H1 (cell line): ENCODE measurements at regions not wholly inside any gene's neighbourhood (a gene's known extent, or its start where the extent isn't known, plus 50 kb on each side); places are given as distances from the start of the nearest gene placed in this dataset.

Source experiments
- CBX5 ChIP-seq: fragments of 300-800, 300-1000 bp; sonication (generic); IDR thresholded peaks from 2 replicates; pipeline ENCODE4 v1.7.1; 2016; ENCODE audit warnings: antibody characterized with exemption, low read length, low read depth
- CHD2 ChIP-seq: IDR thresholded peaks from 2 replicates; pipeline ENCODE4 v1.6.1; 2012; ENCODE audit warnings: low read length, improper control_type of control experiment
- NANOG ChIP-seq: IDR thresholded peaks from 2 replicates; pipeline ENCODE4 v1.6.1; 2011; ENCODE audit warnings: low read length, low read depth, mild to moderate bottlenecking, inconsistent platforms; ENCODE audit not compliant: insufficient read depth, poor library complexity, severe bottlenecking
- RFX5 ChIP-seq: IDR thresholded peaks from 2 replicates; pipeline ENCODE4 v1.6.1; 2011; ENCODE audit warnings: low read depth, low read length, improper control_type of control experiment, borderline replicate concordance
- SP4 ChIP-seq: IDR thresholded peaks from 2 replicates; pipeline ENCODE4 v1.6.1; 2012; ENCODE audit warnings: low read length, inconsistent platforms
- TCF12 ChIP-seq: IDR thresholded peaks from 2 replicates; pipeline ENCODE4 v1.6.1; 2011; ENCODE audit warnings: low read depth, mild to moderate bottlenecking, low read length
- TF ChIP-seq, protein P1 (sequence below): fragments of 300-600 bp; sonication (generic); IDR thresholded peaks from 2 replicates; pipeline ENCODE4 v1.7.1; 2012; ENCODE audit warnings: low read length, moderate library complexity, mild to moderate bottlenecking, inconsistent platforms; ENCODE audit not compliant: insufficient replicate concordance
- TF ChIP-seq, protein P2 (sequence below), 3 experiments: IDR thresholded peaks; 1 replicate in 2 of 3; 2 replicates in 1 of 3; pipeline versions ENCODE4 v1.5.1 to v1.6.1; 2011; ENCODE audit warnings: low read length in 3 of 3, mild to moderate bottlenecking in 3 of 3, inconsistent platforms in 2 of 3, low read depth in 1 of 3, moderate library complexity in 1 of 3; ENCODE audit not compliant: insufficient read depth in 1 of 3; ENCODE audit errors: control extremely low read depth in 1 of 3
- TF ChIP-seq, protein P3 (sequence below): IDR thresholded peaks from 2 replicates; pipeline ENCODE4 v1.6.1; 2011; ENCODE audit warnings: low read length, improper control_type of control experiment

DNA sequence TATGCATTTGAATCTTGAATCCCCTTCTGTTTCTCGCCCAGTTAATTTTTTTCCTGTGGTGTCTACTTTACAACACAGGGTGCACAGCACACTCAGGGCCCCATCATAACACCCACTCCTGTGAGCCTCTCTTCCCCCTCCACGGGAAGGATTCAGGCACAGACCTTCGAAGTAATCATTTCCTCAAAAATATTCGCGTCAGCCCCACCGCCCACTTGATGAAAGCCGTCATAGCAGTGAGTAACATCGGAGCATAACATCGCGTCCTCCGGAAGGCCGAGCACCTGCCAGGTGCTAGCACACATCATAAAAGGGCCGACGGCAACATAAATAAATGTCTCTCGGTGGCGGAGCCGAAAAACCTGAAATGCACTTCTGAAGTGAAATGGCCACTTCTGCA, 201.7 kb upstream of the ADARB2 start (continued):
- TF ChIP-seq, protein P1, sequence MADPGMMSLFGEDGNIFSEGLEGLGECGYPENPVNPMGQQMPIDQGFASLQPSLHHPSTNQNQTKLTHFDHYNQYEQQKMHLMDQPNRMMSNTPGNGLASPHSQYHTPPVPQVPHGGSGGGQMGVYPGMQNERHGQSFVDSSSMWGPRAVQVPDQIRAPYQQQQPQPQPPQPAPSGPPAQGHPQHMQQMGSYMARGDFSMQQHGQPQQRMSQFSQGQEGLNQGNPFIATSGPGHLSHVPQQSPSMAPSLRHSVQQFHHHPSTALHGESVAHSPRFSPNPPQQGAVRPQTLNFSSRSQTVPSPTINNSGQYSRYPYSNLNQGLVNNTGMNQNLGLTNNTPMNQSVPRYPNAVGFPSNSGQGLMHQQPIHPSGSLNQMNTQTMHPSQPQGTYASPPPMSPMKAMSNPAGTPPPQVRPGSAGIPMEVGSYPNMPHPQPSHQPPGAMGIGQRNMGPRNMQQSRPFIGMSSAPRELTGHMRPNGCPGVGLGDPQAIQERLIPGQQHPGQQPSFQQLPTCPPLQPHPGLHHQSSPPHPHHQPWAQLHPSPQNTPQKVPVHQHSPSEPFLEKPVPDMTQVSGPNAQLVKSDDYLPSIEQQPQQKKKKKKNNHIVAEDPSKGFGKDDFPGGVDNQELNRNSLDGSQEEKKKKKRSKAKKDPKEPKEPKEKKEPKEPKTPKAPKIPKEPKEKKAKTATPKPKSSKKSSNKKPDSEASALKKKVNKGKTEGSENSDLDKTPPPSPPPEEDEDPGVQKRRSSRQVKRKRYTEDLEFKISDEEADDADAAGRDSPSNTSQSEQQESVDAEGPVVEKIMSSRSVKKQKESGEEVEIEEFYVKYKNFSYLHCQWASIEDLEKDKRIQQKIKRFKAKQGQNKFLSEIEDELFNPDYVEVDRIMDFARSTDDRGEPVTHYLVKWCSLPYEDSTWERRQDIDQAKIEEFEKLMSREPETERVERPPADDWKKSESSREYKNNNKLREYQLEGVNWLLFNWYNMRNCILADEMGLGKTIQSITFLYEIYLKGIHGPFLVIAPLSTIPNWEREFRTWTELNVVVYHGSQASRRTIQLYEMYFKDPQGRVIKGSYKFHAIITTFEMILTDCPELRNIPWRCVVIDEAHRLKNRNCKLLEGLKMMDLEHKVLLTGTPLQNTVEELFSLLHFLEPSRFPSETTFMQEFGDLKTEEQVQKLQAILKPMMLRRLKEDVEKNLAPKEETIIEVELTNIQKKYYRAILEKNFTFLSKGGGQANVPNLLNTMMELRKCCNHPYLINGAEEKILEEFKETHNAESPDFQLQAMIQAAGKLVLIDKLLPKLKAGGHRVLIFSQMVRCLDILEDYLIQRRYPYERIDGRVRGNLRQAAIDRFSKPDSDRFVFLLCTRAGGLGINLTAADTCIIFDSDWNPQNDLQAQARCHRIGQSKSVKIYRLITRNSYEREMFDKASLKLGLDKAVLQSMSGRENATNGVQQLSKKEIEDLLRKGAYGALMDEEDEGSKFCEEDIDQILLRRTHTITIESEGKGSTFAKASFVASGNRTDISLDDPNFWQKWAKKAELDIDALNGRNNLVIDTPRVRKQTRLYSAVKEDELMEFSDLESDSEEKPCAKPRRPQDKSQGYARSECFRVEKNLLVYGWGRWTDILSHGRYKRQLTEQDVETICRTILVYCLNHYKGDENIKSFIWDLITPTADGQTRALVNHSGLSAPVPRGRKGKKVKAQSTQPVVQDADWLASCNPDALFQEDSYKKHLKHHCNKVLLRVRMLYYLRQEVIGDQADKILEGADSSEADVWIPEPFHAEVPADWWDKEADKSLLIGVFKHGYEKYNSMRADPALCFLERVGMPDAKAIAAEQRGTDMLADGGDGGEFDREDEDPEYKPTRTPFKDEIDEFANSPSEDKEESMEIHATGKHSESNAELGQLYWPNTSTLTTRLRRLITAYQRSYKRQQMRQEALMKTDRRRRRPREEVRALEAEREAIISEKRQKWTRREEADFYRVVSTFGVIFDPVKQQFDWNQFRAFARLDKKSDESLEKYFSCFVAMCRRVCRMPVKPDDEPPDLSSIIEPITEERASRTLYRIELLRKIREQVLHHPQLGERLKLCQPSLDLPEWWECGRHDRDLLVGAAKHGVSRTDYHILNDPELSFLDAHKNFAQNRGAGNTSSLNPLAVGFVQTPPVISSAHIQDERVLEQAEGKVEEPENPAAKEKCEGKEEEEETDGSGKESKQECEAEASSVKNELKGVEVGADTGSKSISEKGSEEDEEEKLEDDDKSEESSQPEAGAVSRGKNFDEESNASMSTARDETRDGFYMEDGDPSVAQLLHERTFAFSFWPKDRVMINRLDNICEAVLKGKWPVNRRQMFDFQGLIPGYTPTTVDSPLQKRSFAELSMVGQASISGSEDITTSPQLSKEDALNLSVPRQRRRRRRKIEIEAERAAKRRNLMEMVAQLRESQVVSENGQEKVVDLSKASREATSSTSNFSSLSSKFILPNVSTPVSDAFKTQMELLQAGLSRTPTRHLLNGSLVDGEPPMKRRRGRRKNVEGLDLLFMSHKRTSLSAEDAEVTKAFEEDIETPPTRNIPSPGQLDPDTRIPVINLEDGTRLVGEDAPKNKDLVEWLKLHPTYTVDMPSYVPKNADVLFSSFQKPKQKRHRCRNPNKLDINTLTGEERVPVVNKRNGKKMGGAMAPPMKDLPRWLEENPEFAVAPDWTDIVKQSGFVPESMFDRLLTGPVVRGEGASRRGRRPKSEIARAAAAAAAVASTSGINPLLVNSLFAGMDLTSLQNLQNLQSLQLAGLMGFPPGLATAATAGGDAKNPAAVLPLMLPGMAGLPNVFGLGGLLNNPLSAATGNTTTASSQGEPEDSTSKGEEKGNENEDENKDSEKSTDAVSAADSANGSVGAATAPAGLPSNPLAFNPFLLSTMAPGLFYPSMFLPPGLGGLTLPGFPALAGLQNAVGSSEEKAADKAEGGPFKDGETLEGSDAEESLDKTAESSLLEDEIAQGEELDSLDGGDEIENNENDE: no peak
- TF ChIP-seq TCF12 (no peak), CBX5 (no peak), CHD2 (no peak), SP4 (no peak), NANOG (no peak), RFX5 (no peak)
- TF ChIP-seq, protein P2, sequence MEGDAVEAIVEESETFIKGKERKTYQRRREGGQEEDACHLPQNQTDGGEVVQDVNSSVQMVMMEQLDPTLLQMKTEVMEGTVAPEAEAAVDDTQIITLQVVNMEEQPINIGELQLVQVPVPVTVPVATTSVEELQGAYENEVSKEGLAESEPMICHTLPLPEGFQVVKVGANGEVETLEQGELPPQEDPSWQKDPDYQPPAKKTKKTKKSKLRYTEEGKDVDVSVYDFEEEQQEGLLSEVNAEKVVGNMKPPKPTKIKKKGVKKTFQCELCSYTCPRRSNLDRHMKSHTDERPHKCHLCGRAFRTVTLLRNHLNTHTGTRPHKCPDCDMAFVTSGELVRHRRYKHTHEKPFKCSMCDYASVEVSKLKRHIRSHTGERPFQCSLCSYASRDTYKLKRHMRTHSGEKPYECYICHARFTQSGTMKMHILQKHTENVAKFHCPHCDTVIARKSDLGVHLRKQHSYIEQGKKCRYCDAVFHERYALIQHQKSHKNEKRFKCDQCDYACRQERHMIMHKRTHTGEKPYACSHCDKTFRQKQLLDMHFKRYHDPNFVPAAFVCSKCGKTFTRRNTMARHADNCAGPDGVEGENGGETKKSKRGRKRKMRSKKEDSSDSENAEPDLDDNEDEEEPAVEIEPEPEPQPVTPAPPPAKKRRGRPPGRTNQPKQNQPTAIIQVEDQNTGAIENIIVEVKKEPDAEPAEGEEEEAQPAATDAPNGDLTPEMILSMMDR (IDR thresholded peaks at IDR 0.05; ENCODE audit: control extremely low read depth in 1 of 3, insufficient read depth in 1 of 3, low read depth in 1 of 3, low read length in 3 of 3): no peak
- TF ChIP-seq, protein P3, sequence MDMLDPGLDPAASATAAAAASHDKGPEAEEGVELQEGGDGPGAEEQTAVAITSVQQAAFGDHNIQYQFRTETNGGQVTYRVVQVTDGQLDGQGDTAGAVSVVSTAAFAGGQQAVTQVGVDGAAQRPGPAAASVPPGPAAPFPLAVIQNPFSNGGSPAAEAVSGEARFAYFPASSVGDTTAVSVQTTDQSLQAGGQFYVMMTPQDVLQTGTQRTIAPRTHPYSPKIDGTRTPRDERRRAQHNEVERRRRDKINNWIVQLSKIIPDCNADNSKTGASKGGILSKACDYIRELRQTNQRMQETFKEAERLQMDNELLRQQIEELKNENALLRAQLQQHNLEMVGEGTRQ: no peak
